Trophoblast cell (in vitro differentiated cells and primary cell): ENCODE measurements at regions not wholly inside any gene's neighbourhood (a gene's known extent, or its start where the extent isn't known, plus 50 kb on each side); places are given as distances from the start of the nearest gene placed in this dataset.
A peak's percentile ranks its signal among the peaks of the same experiment; 100 is the strongest.

Experiments
- DNase-seq, 2 donors: peaks; one replicate each; pipeline ENCODE4 v3.0.0-alpha.2; 2016
- H2AFZ ChIP-seq: 2 replicates; pipeline ENCODE4 v1.6.1; 2013; ENCODE audit warnings: low read length, moderate library complexity, mild to moderate bottlenecking; ENCODE audit not compliant: insufficient read depth, poor library complexity
- H2AK5ac ChIP-seq: 2 replicates; pipeline ENCODE4 v1.6.1; 2013; ENCODE audit warnings: mild to moderate bottlenecking, low read length
- H2BK120ac ChIP-seq: 2 replicates; pipeline ENCODE4 v1.6.1; 2013; ENCODE audit warnings: low read length, mild to moderate bottlenecking, moderate library complexity; ENCODE audit not compliant: insufficient read depth, poor library complexity
- H2BK12ac ChIP-seq: 2 replicates; pipeline ENCODE4 v1.6.1; 2013; ENCODE audit warnings: mild to moderate bottlenecking, low read length, moderate library complexity
- H2BK5ac ChIP-seq: 2 replicates; pipeline ENCODE4 v1.6.1; 2013; ENCODE audit warnings: low read length, low read depth, moderate library complexity, mild to moderate bottlenecking; ENCODE audit not compliant: poor library complexity
- H3K14ac ChIP-seq: 2 replicates; pipeline ENCODE4 v1.6.1; 2013; ENCODE audit warnings: mild to moderate bottlenecking, low read length
- H3K18ac ChIP-seq: 2 replicates; pipeline ENCODE4 v1.6.1; 2013; ENCODE audit warnings: mild to moderate bottlenecking, low read length
- H3K23ac ChIP-seq: 2 replicates; pipeline ENCODE4 v1.6.1; 2013; ENCODE audit warnings: low read length
- H3K27ac ChIP-seq: 2 replicates; pipeline ENCODE4 v1.5.1; 2013; ENCODE audit warnings: low read depth, mild to moderate bottlenecking, inconsistent platforms, low read length, moderate library complexity
- H3K27me3 ChIP-seq: 2 replicates; pipeline ENCODE4 v1.6.1; 2013; ENCODE audit warnings: inconsistent platforms, mild to moderate bottlenecking, low read length, moderate library complexity; ENCODE audit not compliant: insufficient read depth
- H3K36me3 ChIP-seq, 2 experiments: 1 replicate in 1 of 2; 2 replicates in 1 of 2; pipeline ENCODE4 v1.6.1; 2013; ENCODE audit warnings: low read length in 2 of 2, mild to moderate bottlenecking in 2 of 2, moderate library complexity in 1 of 2; ENCODE audit not compliant: insufficient read depth in 2 of 2, control insufficient read depth in 1 of 2
- H3K4ac ChIP-seq: 2 replicates; pipeline ENCODE4 v1.6.1; 2013; ENCODE audit warnings: low read depth, mild to moderate bottlenecking, low read length, moderate library complexity
- H3K4me1 ChIP-seq, 2 experiments: 1 replicate in 1 of 2; 2 replicates in 1 of 2; pipeline ENCODE4 v1.6.1; 2013; ENCODE audit warnings: low read length in 2 of 2, mild to moderate bottlenecking in 2 of 2, moderate library complexity in 1 of 2; ENCODE audit not compliant: insufficient read depth in 2 of 2, control insufficient read depth in 1 of 2
- H3K4me2 ChIP-seq: 2 replicates; pipeline ENCODE4 v1.6.1; 2013; ENCODE audit warnings: inconsistent platforms, mild to moderate bottlenecking, low read length, moderate library complexity
- H3K4me3 ChIP-seq: 2 replicates; pipeline ENCODE4 v1.5.1; 2013; ENCODE audit warnings: mild to moderate bottlenecking, low read depth, low read length, inconsistent platforms
- H3K79me1 ChIP-seq: one replicate; pipeline ENCODE4 v1.6.1; 2013; ENCODE audit warnings: low read length
- H3K79me2 ChIP-seq: 2 replicates; pipeline ENCODE4 v1.6.1; 2013; ENCODE audit warnings: low read length, mild to moderate bottlenecking; ENCODE audit not compliant: control insufficient read depth, insufficient read depth, poor library complexity
- H3K9ac ChIP-seq: 2 replicates; pipeline ENCODE4 v1.6.1; 2013; ENCODE audit warnings: mild to moderate bottlenecking, low read length
- H3K9me3 ChIP-seq: 2 replicates; pipeline ENCODE4 v1.6.1; 2013; ENCODE audit warnings: low read depth, mild to moderate bottlenecking, control low read depth, inconsistent platforms, low read length; ENCODE audit not compliant: insufficient read depth
- H4K12ac ChIP-seq: 2 replicates; pipeline ENCODE4 v1.6.1; 2013; ENCODE audit warnings: low read depth, mild to moderate bottlenecking, low read length, moderate library complexity
- H4K8ac ChIP-seq: 2 replicates; pipeline ENCODE4 v1.6.1; 2013; ENCODE audit warnings: low read depth, mild to moderate bottlenecking, low read length, moderate library complexity
- H4K91ac ChIP-seq: one replicate; pipeline ENCODE4 v1.6.1; 2013; ENCODE audit warnings: low read depth, mild to moderate bottlenecking, low read length, moderate library complexity
- WGBS: extraction: QIAGEN DNeasy Blood & Tissue Kit; methylation state at CpG from one replicate; pipeline ENCODE4 v1.1.7; 2013; ENCODE audit warnings: missing lambda C conversion rate; ENCODE audit not compliant: insufficient read length, insufficient coverage; ENCODE audit errors: extremely low coverage; 5-methylcytosine and 5-hydroxymethylcytosine counted together

GRCh38 chr2:16048466-16048865 is 108.1 kb downstream of the MYCN start:
- no peaks in the 10 kb centered on the region for H3K79me2 ChIP-seq
- H2BK120ac ChIP-seq = no peak overlapping the region
- no peak overlapping the region for H3K4me3 ChIP-seq
- no peak overlapping the region for H2BK5ac ChIP-seq
- WGBS = no CpG with 5 or more reads among the region's 4 CpGs
- H4K91ac ChIP-seq = no peak overlapping the region
- no peak overlapping the region for H3K18ac ChIP-seq
- H3K9ac ChIP-seq = no peak overlapping the region
- H3K23ac ChIP-seq = no peak overlapping the region
- no peak overlapping the region for H3K27ac ChIP-seq
- no peaks in the 10 kb centered on the region for H3K36me3 ChIP-seq
- H3K4me2 ChIP-seq = no peak overlapping the region
- H3K79me1 ChIP-seq = no peaks in the 10 kb centered on the region
- no peak overlapping the region for H2BK12ac ChIP-seq
- no peak overlapping the region for H2AK5ac ChIP-seq
- H3K4ac ChIP-seq = no peak overlapping the region
- no peak overlapping the region for H4K8ac ChIP-seq
- no peaks in the 10 kb centered on the region for H3K9me3 ChIP-seq
- no peaks in the 10 kb centered on the region for H3K27me3 ChIP-seq
- DNase-seq = no peak
- H3K14ac ChIP-seq = no peak overlapping the region
- H4K12ac ChIP-seq = no peak overlapping the region
- no peak overlapping the region for H2AFZ ChIP-seq
- no peaks in the 10 kb centered on the region for H3K4me1 ChIP-seq

- Histone ChIP-seq H3K27me3 (no peaks in the 10 kb centered on the region), H2AK5ac (no peak overlapping the region), H3K79me2 (no peaks in the 10 kb centered on the region), H3K14ac (no peak overlapping the region), H2BK120ac (no peak overlapping the region), H2BK12ac (no peak overlapping the region), H4K12ac (no peak overlapping the region), H3K36me3 (no peaks in the 10 kb centered on the region), H3K18ac (no peak overlapping the region), H3K79me1 (no peaks in the 10 kb centered on the region), H2BK5ac (no peak overlapping the region), H3K4ac (no peak overlapping the region), H3K9me3 (no peaks in the 10 kb centered on the region), H3K27ac (no peak overlapping the region), H3K4me2 (no peak overlapping the region), H4K91ac (no peak overlapping the region), H2AFZ (no peak overlapping the region), H3K9ac (no peak overlapping the region), H3K4me3 (no peak overlapping the region), H3K4me1 (no peaks in the 10 kb centered on the region), H4K8ac (no peak overlapping the region), H3K23ac (no peak overlapping the region)
- no peak for DNase-seq
- no CpG with 5 or more reads among the region's 9 CpGs for WGBS
Observed at GRCh38 chr2:16047701-16048100, 107.4 kb downstream of the MYCN start.

GRCh38 chr2:16046649-16047048 is 106.3 kb downstream of the MYCN start:
- no CpG with 5 or more reads among the region's 2 CpGs for WGBS
- Histone ChIP-seq H2AFZ (no peak overlapping the region), H3K4me2 (no peak overlapping the region), H2AK5ac (no peak overlapping the region), H2BK120ac (no peak overlapping the region), H3K4me1 (no peaks in the 10 kb centered on the region), H3K4me3 (no peak overlapping the region), H3K27me3 (no peaks in the 10 kb centered on the region), H3K9ac (no peak overlapping the region), H2BK5ac (no peak overlapping the region), H3K18ac (no peak overlapping the region), H3K4ac (no peak overlapping the region), H3K27ac (no peak overlapping the region), H4K8ac (no peak overlapping the region), H3K79me2 (no peaks in the 10 kb centered on the region), H2BK12ac (no peak overlapping the region), H4K91ac (no peak overlapping the region), H3K79me1 (no peaks in the 10 kb centered on the region), H4K12ac (no peak overlapping the region), H3K9me3 (no peaks in the 10 kb centered on the region), H3K36me3 (no peaks in the 10 kb centered on the region), H3K23ac (no peak overlapping the region), H3K14ac (no peak overlapping the region)
- DNase-seq = no peak

- H2AK5ac ChIP-seq = no peak overlapping the region
- no peaks in the 10 kb centered on the region for H3K79me1 ChIP-seq
- H3K27me3 ChIP-seq = no peaks in the 10 kb centered on the region
- no peak overlapping the region for H2BK5ac ChIP-seq
- H3K79me2 ChIP-seq = no peaks in the 10 kb centered on the region
- H2BK120ac ChIP-seq = no peak overlapping the region
- H3K23ac ChIP-seq = no peak overlapping the region
- no peak overlapping the region for H3K4ac ChIP-seq
- H3K4me1 ChIP-seq = no peaks in the 10 kb centered on the region
- H4K8ac ChIP-seq = no peak overlapping the region
- WGBS = no CpG with 5 or more reads among the region's 6 CpGs
- no peak overlapping the region for H4K12ac ChIP-seq
- no peaks in the 10 kb centered on the region for H3K36me3 ChIP-seq
- H2AFZ ChIP-seq = no peak overlapping the region
- H3K27ac ChIP-seq = no peak overlapping the region
- H3K4me3 ChIP-seq = no peak overlapping the region
- no peak overlapping the region for H3K9ac ChIP-seq
- H2BK12ac ChIP-seq = no peak overlapping the region
- no peak overlapping the region for H4K91ac ChIP-seq
- H3K4me2 ChIP-seq = no peak overlapping the region
- H3K14ac ChIP-seq = no peak overlapping the region
- no peak overlapping the region for H3K18ac ChIP-seq
- H3K9me3 ChIP-seq = no peaks in the 10 kb centered on the region
- peak in 1 of 2 donors; percentile 61 for DNase-seq
Observed at GRCh38 chr2:16045653-16046352, 105.5 kb downstream of the MYCN start.
